ENCODE measurements at regions not wholly inside any gene's neighbourhood (a gene's known extent, or its start where the extent isn't known, plus 50 kb on each side); places are given as distances from the start of the nearest gene placed in this dataset.

DNA sequence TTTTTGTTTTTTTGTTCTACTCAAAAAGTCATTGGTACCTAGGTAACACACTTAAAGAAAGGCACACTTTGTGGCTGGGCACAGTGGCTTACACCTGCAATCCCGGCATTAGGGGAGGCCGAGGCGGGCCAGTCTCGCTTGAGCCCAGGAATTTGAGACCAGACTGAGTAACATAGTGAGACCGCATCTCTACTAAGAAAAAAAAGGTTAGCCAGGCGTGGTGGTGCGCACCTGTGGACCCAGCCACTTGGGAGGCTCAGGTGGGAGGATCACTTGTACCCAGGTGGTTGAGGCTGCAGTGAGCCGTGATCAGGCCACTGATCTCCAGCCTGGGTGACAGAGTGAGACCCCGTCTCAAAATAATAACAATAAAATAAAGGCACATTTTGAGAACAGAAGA, 67.4 kb upstream of the BHLHE23 start:
- TF ChIP-seq TBX3 (IDR thresholded peaks at IDR 0.05; ENCODE audit: borderline replicate concordance) (no peak), ZNF761 (CRISPR knock-in tag; conservative IDR thresholded peaks at IDR 0.05) (no peak), ZNF292 (CRISPR knock-in tag; IDR thresholded peaks at IDR 0.05; ENCODE audit: borderline replicate concordance, low read depth) (no peak), FOXM1 (CRISPR knock-in tag; IDR thresholded peaks at IDR 0.05) (no peak), CCAR2 (optimal IDR thresholded peaks at IDR 0.05; ENCODE audit: low read depth, low read length) (no peak), EZH2 (conservative IDR thresholded peaks at IDR 0.05; ENCODE audit: low read depth, low read length) (no peak), ZSCAN31 (CRISPR knock-in tag; IDR thresholded peaks at IDR 0.05; ENCODE audit: low read depth) (no peak), SMC3 (IDR thresholded peaks at IDR 0.05; ENCODE audit: low read length) (no peak), ATRX (CRISPR knock-in tag; IDR thresholded peaks at IDR 0.05; ENCODE audit: borderline replicate concordance) (no peak), SKI (IDR thresholded peaks at IDR 0.05; ENCODE audit: partially characterized antibody) (no peak)
- TF ChIP-seq, protein P1, sequence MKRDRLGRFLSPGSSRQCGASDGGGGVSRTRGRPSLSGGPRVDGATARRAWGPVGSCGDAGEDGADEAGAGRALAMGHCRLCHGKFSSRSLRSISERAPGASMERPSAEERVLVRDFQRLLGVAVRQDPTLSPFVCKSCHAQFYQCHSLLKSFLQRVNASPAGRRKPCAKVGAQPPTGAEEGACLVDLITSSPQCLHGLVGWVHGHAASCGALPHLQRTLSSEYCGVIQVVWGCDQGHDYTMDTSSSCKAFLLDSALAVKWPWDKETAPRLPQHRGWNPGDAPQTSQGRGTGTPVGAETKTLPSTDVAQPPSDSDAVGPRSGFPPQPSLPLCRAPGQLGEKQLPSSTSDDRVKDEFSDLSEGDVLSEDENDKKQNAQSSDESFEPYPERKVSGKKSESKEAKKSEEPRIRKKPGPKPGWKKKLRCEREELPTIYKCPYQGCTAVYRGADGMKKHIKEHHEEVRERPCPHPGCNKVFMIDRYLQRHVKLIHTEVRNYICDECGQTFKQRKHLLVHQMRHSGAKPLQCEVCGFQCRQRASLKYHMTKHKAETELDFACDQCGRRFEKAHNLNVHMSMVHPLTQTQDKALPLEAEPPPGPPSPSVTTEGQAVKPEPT (CRISPR knock-in tag; IDR thresholded peaks at IDR 0.05; ENCODE audit: low read depth): no peak
- TF ChIP-seq, protein P2, sequence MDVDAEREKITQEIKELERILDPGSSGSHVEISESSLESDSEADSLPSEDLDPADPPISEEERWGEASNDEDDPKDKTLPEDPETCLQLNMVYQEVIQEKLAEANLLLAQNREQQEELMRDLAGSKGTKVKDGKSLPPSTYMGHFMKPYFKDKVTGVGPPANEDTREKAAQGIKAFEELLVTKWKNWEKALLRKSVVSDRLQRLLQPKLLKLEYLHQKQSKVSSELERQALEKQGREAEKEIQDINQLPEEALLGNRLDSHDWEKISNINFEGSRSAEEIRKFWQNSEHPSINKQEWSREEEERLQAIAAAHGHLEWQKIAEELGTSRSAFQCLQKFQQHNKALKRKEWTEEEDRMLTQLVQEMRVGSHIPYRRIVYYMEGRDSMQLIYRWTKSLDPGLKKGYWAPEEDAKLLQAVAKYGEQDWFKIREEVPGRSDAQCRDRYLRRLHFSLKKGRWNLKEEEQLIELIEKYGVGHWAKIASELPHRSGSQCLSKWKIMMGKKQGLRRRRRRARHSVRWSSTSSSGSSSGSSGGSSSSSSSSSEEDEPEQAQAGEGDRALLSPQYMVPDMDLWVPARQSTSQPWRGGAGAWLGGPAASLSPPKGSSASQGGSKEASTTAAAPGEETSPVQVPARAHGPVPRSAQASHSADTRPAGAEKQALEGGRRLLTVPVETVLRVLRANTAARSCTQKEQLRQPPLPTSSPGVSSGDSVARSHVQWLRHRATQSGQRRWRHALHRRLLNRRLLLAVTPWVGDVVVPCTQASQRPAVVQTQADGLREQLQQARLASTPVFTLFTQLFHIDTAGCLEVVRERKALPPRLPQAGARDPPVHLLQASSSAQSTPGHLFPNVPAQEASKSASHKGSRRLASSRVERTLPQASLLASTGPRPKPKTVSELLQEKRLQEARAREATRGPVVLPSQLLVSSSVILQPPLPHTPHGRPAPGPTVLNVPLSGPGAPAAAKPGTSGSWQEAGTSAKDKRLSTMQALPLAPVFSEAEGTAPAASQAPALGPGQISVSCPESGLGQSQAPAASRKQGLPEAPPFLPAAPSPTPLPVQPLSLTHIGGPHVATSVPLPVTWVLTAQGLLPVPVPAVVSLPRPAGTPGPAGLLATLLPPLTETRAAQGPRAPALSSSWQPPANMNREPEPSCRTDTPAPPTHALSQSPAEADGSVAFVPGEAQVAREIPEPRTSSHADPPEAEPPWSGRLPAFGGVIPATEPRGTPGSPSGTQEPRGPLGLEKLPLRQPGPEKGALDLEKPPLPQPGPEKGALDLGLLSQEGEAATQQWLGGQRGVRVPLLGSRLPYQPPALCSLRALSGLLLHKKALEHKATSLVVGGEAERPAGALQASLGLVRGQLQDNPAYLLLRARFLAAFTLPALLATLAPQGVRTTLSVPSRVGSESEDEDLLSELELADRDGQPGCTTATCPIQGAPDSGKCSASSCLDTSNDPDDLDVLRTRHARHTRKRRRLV (CRISPR knock-in tag; IDR thresholded peaks at IDR 0.05): no peak
- TF ChIP-seq, protein P3, sequence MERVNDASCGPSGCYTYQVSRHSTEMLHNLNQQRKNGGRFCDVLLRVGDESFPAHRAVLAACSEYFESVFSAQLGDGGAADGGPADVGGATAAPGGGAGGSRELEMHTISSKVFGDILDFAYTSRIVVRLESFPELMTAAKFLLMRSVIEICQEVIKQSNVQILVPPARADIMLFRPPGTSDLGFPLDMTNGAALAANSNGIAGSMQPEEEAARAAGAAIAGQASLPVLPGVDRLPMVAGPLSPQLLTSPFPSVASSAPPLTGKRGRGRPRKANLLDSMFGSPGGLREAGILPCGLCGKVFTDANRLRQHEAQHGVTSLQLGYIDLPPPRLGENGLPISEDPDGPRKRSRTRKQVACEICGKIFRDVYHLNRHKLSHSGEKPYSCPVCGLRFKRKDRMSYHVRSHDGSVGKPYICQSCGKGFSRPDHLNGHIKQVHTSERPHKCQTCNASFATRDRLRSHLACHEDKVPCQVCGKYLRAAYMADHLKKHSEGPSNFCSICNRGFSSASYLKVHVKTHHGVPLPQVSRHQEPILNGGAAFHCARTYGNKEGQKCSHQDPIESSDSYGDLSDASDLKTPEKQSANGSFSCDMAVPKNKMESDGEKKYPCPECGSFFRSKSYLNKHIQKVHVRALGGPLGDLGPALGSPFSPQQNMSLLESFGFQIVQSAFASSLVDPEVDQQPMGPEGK (CRISPR knock-in tag; IDR thresholded peaks at IDR 0.05): no peak
- ATAC-seq (no peak), DNase-seq (ENCODE audit: low spot score) (no peak), FAIRE-seq (no peak)
- ChIA-PET POLR2A (no interaction called here), CTCF (ENCODE audit: low intra/inter-chr PET ratio, low total read pairs) (no interaction called here)
- WGBS (ENCODE audit: low lambda C conversion rate): 14% methylated on average over 9 of the region's 9 CpGs
- no TSS peak for BruUV-seq (replicated peaks)
- intact Hi-C loops (cut with micrococcal nuclease; ENCODE audit: unreplicated experiment) (no loop called here), in situ Hi-C loops (cut with HindIII; ENCODE audit: extremely low pct_ligation_motif_present, low pct_unique_long_range_greater_than_20kb) (no loop called here)
- peaks cover 11% of the 10 kb centered on the region; the same call in 1 of the 2 replicates for H4K20me1 ChIP-seq (ENCODE audit: insufficient read depth, low read length)
- peaks cover 6% of the 10 kb centered on the region for H3K9me3 ChIP-seq (ENCODE audit: low read length)
- no peaks in the 10 kb centered on the region for H3K79me2 ChIP-seq (ENCODE audit: insufficient read depth, low read length)
- H3K4me3 ChIP-seq (replicated peaks in 1 of 3; ENCODE audit: insufficient read depth in 1 of 3, low read depth in 2 of 3, low read length in 3 of 3): no peak overlapping the region
- H3K27ac ChIP-seq (ENCODE audit: extremely low read length, insufficient read depth, low read length): no peak overlapping the region
- peaks cover 4 to 43% of the 10 kb centered on the region in 2 experiments; a peak in 3 of 5 replicates for H3K27me3 ChIP-seq (ENCODE audit: control insufficient read depth in 1 of 2, insufficient read depth in 2 of 2, low read length in 2 of 2)
- no peak overlapping the region for H2AFZ ChIP-seq (ENCODE audit: low read length)
- no peaks in the 10 kb centered on the region for H3K4me1 ChIP-seq (ENCODE audit: insufficient read depth, low read length)
- H3K36me3 ChIP-seq (replicated peaks in 1 of 2; ENCODE audit: control insufficient read depth in 1 of 2, insufficient read depth in 2 of 2, low read length in 2 of 2): no peaks in the 10 kb centered on the region
- no peak overlapping the region for H3K4me2 ChIP-seq (ENCODE audit: low read depth, low read length)
- no peak overlapping the region for H3K9ac ChIP-seq (ENCODE audit: insufficient read depth, low read depth, low read length)

Measured in HepG2 (cell line).